Neuronal stem cell (in vitro differentiated cells): ENCODE measurements at regions not wholly inside any gene's neighbourhood (a gene's known extent, or its start where the extent isn't known, plus 50 kb on each side); places are given as distances from the start of the nearest gene placed in this dataset.
A peak's percentile ranks its signal among the peaks of the same experiment; 100 is the strongest.

ENCODE experiments used
- DNase-seq: peaks from one replicate; pipeline ENCODE4 v3.0.0-alpha.2; 2013; ENCODE audit warnings: low spot score
- H2AFZ ChIP-seq: one replicate; pipeline ENCODE4 v1.6.1; 2013; ENCODE audit warnings: mild to moderate bottlenecking, low read length, inconsistent platforms
- H2AK5ac ChIP-seq: 2 replicates; pipeline ENCODE4 v1.6.1; 2013; ENCODE audit warnings: low read depth, mild to moderate bottlenecking, inconsistent platforms, low read length, moderate library complexity, mixed read lengths
- H2BK120ac ChIP-seq: 2 replicates; pipeline ENCODE4 v1.6.1; 2013; ENCODE audit warnings: low read depth, mild to moderate bottlenecking, inconsistent platforms, low read length, moderate library complexity, mixed read lengths
- H2BK12ac ChIP-seq: one replicate; pipeline ENCODE4 v1.6.1; 2013; ENCODE audit warnings: low read length, inconsistent platforms
- H2BK15ac ChIP-seq: 2 replicates; pipeline ENCODE4 v1.6.1; 2013; ENCODE audit warnings: mild to moderate bottlenecking, low read length, inconsistent platforms, mixed read lengths
- H2BK5ac ChIP-seq: one replicate; pipeline ENCODE4 v1.6.1; 2013; ENCODE audit warnings: inconsistent platforms, mild to moderate bottlenecking, low read length, moderate library complexity
- H3K14ac ChIP-seq: one replicate; pipeline ENCODE4 v1.6.1; 2013; ENCODE audit warnings: low read length, inconsistent platforms
- H3K18ac ChIP-seq: 2 replicates; pipeline ENCODE4 v1.6.1; 2013; ENCODE audit warnings: low read length, inconsistent platforms
- H3K23ac ChIP-seq: 2 replicates; pipeline ENCODE4 v1.6.1; 2013; ENCODE audit warnings: low read depth, mild to moderate bottlenecking, mixed read lengths, low read length, inconsistent platforms; ENCODE audit not compliant: poor library complexity
- H3K27ac ChIP-seq: replicated peaks from 3 replicates; pipeline ENCODE4 v1.5.1; 2013; ENCODE audit warnings: low read length, inconsistent platforms
- H3K27me3 ChIP-seq, 3 experiments: 2 replicates each; pipeline ENCODE4 v1.6.1; 2013; ENCODE audit warnings: low read length in 3 of 3, mild to moderate bottlenecking in 2 of 3, inconsistent platforms in 1 of 3, low read depth in 1 of 3, mixed read lengths in 1 of 3, moderate library complexity in 1 of 3; ENCODE audit not compliant: control insufficient read depth in 3 of 3, insufficient read depth in 3 of 3
- H3K36me3 ChIP-seq, 2 donors: replicated peaks in 1 of 2; 2 replicates each; pipeline ENCODE4 v1.6.1; 2013; ENCODE audit warnings: low read length in 2 of 2; ENCODE audit not compliant: control insufficient read depth in 2 of 2, insufficient read depth in 2 of 2
- H3K4ac ChIP-seq: 2 replicates; pipeline ENCODE4 v1.6.1; 2013; ENCODE audit warnings: inconsistent platforms, mild to moderate bottlenecking, low read length, moderate library complexity
- H3K4me1 ChIP-seq, 2 donors: 1 replicate in 1 of 2; 2 replicates in 1 of 2; pipeline ENCODE4 v1.6.1; 2013; ENCODE audit warnings: low read length in 2 of 2, low read depth in 1 of 2; ENCODE audit not compliant: control insufficient read depth in 2 of 2, insufficient read depth in 1 of 2
- H3K4me2 ChIP-seq: one replicate; pipeline ENCODE4 v1.6.1; 2013; ENCODE audit warnings: mild to moderate bottlenecking, low read length, inconsistent platforms; ENCODE audit not compliant: insufficient read depth, poor library complexity, severe bottlenecking
- H3K4me3 ChIP-seq, 2 donors: 2 replicates each; pipeline ENCODE4 v1.5.1; 2013; ENCODE audit warnings: low read length in 2 of 2, mild to moderate bottlenecking in 2 of 2, inconsistent platforms in 1 of 2, moderate library complexity in 1 of 2
- H3K79me1 ChIP-seq: one replicate; pipeline ENCODE4 v1.6.1; 2013; ENCODE audit warnings: low read depth, mild to moderate bottlenecking, inconsistent platforms, low read length, moderate library complexity
- H3K9ac ChIP-seq: one replicate; pipeline ENCODE4 v1.6.1; 2013; ENCODE audit warnings: mild to moderate bottlenecking, low read depth, low read length, inconsistent platforms; ENCODE audit not compliant: poor library complexity
- H3K9me3 ChIP-seq, 2 donors: replicated peaks in 1 of 2; 2 replicates each; pipeline versions ENCODE3 to v1.6.1; 2013; ENCODE audit warnings: low read length in 2 of 2, mild to moderate bottlenecking in 2 of 2, inconsistent platforms in 1 of 2, low read depth in 1 of 2, mixed read lengths in 1 of 2, moderate library complexity in 1 of 2; ENCODE audit not compliant: control insufficient read depth in 2 of 2, insufficient read depth in 1 of 2
- H4K8ac ChIP-seq: one replicate; pipeline ENCODE4 v1.6.1; 2013; ENCODE audit warnings: low read depth, mild to moderate bottlenecking, inconsistent platforms, low read length, moderate library complexity
- H4K91ac ChIP-seq: one replicate; pipeline ENCODE4 v1.6.1; 2013; ENCODE audit warnings: low read length, low read depth, mild to moderate bottlenecking, inconsistent platforms; ENCODE audit not compliant: poor library complexity
- WGBS, 2 donors: extraction: QIAGEN DNeasy Blood & Tissue Kit; methylation state at CpG; one replicate each; pipeline ENCODE4 v1.1.7; 2013; ENCODE audit warnings: missing lambda C conversion rate in 2 of 2, mixed read lengths in 1 of 2; ENCODE audit not compliant: insufficient read length in 2 of 2, insufficient replicate concordance in 1 of 2; ENCODE audit errors: extremely low coverage in 2 of 2; 5-methylcytosine and 5-hydroxymethylcytosine counted together

GRCh38 chr5:165739079-165739741, 2233.8 kb downstream of the MAT2B start:
- no peaks in the 10 kb centered on the region for H3K36me3 ChIP-seq
- H4K91ac ChIP-seq: no peak overlapping the region
- no peak overlapping the region for H3K4me3 ChIP-seq
- H3K4me1 ChIP-seq: peaks cover 0 to 2% of the 10 kb centered on the region in 2 donors
- H3K18ac ChIP-seq: no peak overlapping the region
- H2BK15ac ChIP-seq: no peak overlapping the region
- no peak overlapping the region for H3K14ac ChIP-seq
- no peak for DNase-seq
- H3K27ac ChIP-seq: no peak overlapping the region
- H3K79me1 ChIP-seq: no peaks in the 10 kb centered on the region
- H2BK120ac ChIP-seq: no peak overlapping the region
- H3K4me2 ChIP-seq: no peak overlapping the region
- no peak overlapping the region for H2BK5ac ChIP-seq
- no peak overlapping the region for H2AFZ ChIP-seq
- WGBS, 2 donors: no CpG with 5 or more reads among the region's 8 CpGs
- no peak overlapping the region for H4K8ac ChIP-seq
- H3K9ac ChIP-seq: no peak overlapping the region
- no peak overlapping the region for H3K4ac ChIP-seq
- no peaks in the 10 kb centered on the region for H3K27me3 ChIP-seq
- peaks cover 0 to 2% of the 10 kb centered on the region in 2 donors for H3K9me3 ChIP-seq
- H3K23ac ChIP-seq: no peak overlapping the region
- H2BK12ac ChIP-seq: no peak overlapping the region
- H2AK5ac ChIP-seq: no peak overlapping the region

GRCh38 chr5:165757791-165758190, 2252.4 kb downstream of the MAT2B start:
- no peak for DNase-seq
- no CpG with 5 or more reads among the region's 4 CpGs for WGBS, 2 donors
- no peak overlapping the region for H2BK12ac ChIP-seq
- H2BK15ac ChIP-seq: no peak overlapping the region
- no peak overlapping the region for H2BK120ac ChIP-seq
- no peaks in the 10 kb centered on the region for H3K9me3 ChIP-seq
- no peaks in the 10 kb centered on the region for H3K36me3 ChIP-seq
- H3K23ac ChIP-seq: no peak overlapping the region
- no peak overlapping the region for H2BK5ac ChIP-seq
- H3K79me1 ChIP-seq: no peaks in the 10 kb centered on the region
- no peak overlapping the region for H4K91ac ChIP-seq
- H2AK5ac ChIP-seq: no peak overlapping the region
- no peak overlapping the region for H3K18ac ChIP-seq
- H3K27ac ChIP-seq: no peak overlapping the region
- no peak overlapping the region for H3K4me2 ChIP-seq
- H2AFZ ChIP-seq: peak overlapping the region; percentile 8
- H3K4me3 ChIP-seq: no peak overlapping the region
- no peak overlapping the region for H4K8ac ChIP-seq
- H3K4ac ChIP-seq: no peak overlapping the region
- no peaks in the 10 kb centered on the region for H3K27me3 ChIP-seq
- H3K9ac ChIP-seq: no peak overlapping the region
- no peak overlapping the region for H3K14ac ChIP-seq
- H3K4me1 ChIP-seq: no peaks in the 10 kb centered on the region

GRCh38 chr5:165775111-165775510, 2269.7 kb downstream of the MAT2B start:
- H3K4ac ChIP-seq: no peak overlapping the region
- H3K4me1 ChIP-seq: no peaks in the 10 kb centered on the region
- no peaks in the 10 kb centered on the region for H3K27me3 ChIP-seq
- no peaks in the 10 kb centered on the region for H3K36me3 ChIP-seq
- DNase-seq: no peak
- no peak overlapping the region for H2AK5ac ChIP-seq
- H3K4me3 ChIP-seq: no peak overlapping the region
- no CpG with 5 or more reads among the region's 2 CpGs for WGBS, 2 donors
- H3K18ac ChIP-seq: no peak overlapping the region
- no peaks in the 10 kb centered on the region for H3K9me3 ChIP-seq
- H4K91ac ChIP-seq: no peak overlapping the region
- no peak overlapping the region for H2BK12ac ChIP-seq
- H3K14ac ChIP-seq: no peak overlapping the region
- no peak overlapping the region for H2BK120ac ChIP-seq
- H3K4me2 ChIP-seq: no peak overlapping the region
- no peak overlapping the region for H3K23ac ChIP-seq
- no peak overlapping the region for H3K9ac ChIP-seq
- no peak overlapping the region for H2BK15ac ChIP-seq
- no peak overlapping the region for H4K8ac ChIP-seq
- H2BK5ac ChIP-seq: no peak overlapping the region
- no peak overlapping the region for H2AFZ ChIP-seq
- no peaks in the 10 kb centered on the region for H3K79me1 ChIP-seq
- H3K27ac ChIP-seq: no peak overlapping the region

- Histone ChIP-seq H2BK15ac (no peak overlapping the region), H3K4me3 (no peak overlapping the region), H3K23ac (no peak overlapping the region), H2AFZ (no peak overlapping the region), H3K4me1 (peaks cover 2 to 4% of the 10 kb centered on the region in 2 donors), H2AK5ac (no peak overlapping the region), H3K27me3 (no peaks in the 10 kb centered on the region), H3K4ac (no peak overlapping the region), H3K27ac (no peak overlapping the region), H3K9me3 (no peaks in the 10 kb centered on the region), H3K14ac (no peak overlapping the region), H2BK120ac (no peak overlapping the region), H3K4me2 (no peak overlapping the region), H2BK5ac (no peak overlapping the region), H3K18ac (no peak overlapping the region), H3K9ac (no peak overlapping the region), H3K79me1 (no peaks in the 10 kb centered on the region), H4K91ac (no peak overlapping the region), H3K36me3 (no peaks in the 10 kb centered on the region), H4K8ac (no peak overlapping the region), H2BK12ac (no peak overlapping the region)
- no CpG with 5 or more reads among the region's 1 CpG for WGBS, 2 donors
- no peak for DNase-seq
Measured at GRCh38 chr5:165779505-165779904, 2274.1 kb downstream of the MAT2B start.
